OCI-LY1 (cell line): ENCODE measurements at regions not wholly inside any gene's neighbourhood (a gene's known extent, or its start where the extent isn't known, plus 50 kb on each side); places are given as distances from the start of the nearest gene placed in this dataset.

Experiments
- H2AFZ ChIP-seq: fragments of 200-600 bp; sonication (generic), shearing (Covaris generic); 2 replicates; pipeline ENCODE4 v1.6.0; 2014; ENCODE audit warnings: antibody characterized with exemption, mild to moderate bottlenecking, low read length
- H3F3A ChIP-seq: fragments of 200-600 bp; sonication (generic), shearing (Covaris generic); 2 replicates; pipeline ENCODE4 v1.6.0; 2014; ENCODE audit warnings: mild to moderate bottlenecking, antibody characterized with exemption, low read length, moderate library complexity; ENCODE audit not compliant: insufficient read depth
- H3K27ac ChIP-seq: fragments of 200-600 bp; sonication (generic); 2 replicates; pipeline ENCODE4 v1.5.1; 2014; ENCODE audit warnings: low read length, mixed run types, mild to moderate bottlenecking, low read depth; ENCODE audit not compliant: poor library complexity, severe bottlenecking
- H3K27me3 ChIP-seq: fragments of 200-600 bp; sonication (generic); 2 replicates; pipeline ENCODE4 v1.6.0; 2014; ENCODE audit warnings: antibody characterized with exemption, mild to moderate bottlenecking, low read length, moderate library complexity; ENCODE audit not compliant: insufficient read depth
- H3K36me3 ChIP-seq: fragments of 200-600 bp; sonication (generic); 2 replicates; pipeline ENCODE4 v1.6.1; 2014; ENCODE audit warnings: mild to moderate bottlenecking, antibody characterized with exemption, low read length, moderate library complexity, mixed read lengths; ENCODE audit not compliant: insufficient read depth
- H3K4me1 ChIP-seq: fragments of 200-600 bp; sonication (generic); 2 replicates; pipeline ENCODE4 v1.5.1; 2014; ENCODE audit warnings: mild to moderate bottlenecking, low read length, moderate library complexity; ENCODE audit not compliant: insufficient read depth, severe bottlenecking
- H3K4me2 ChIP-seq: fragments of 200-600 bp; sonication (generic), shearing (Covaris generic); 2 replicates; pipeline ENCODE4 v1.6.1; 2014; ENCODE audit warnings: low read length
- H3K4me3 ChIP-seq: fragments of 200-600 bp; sonication (generic); 2 replicates; pipeline ENCODE4 v1.5.1; 2014; ENCODE audit warnings: low read length, low read depth, mild to moderate bottlenecking, mixed read lengths; ENCODE audit not compliant: poor library complexity, severe bottlenecking
- H3K79me2 ChIP-seq: fragments of 200-600 bp; shearing (Covaris generic); 2 replicates; pipeline ENCODE4 v1.6.1; 2016; ENCODE audit warnings: mixed run types, low read length, mixed read lengths; ENCODE audit not compliant: insufficient read depth
- H3K9ac ChIP-seq: fragments of 200-600 bp; sonication (generic), shearing (Covaris generic); 2 replicates; pipeline ENCODE4 v1.6.1; 2014; ENCODE audit warnings: mild to moderate bottlenecking, low read length, mixed read lengths
- H3K9me2 ChIP-seq: fragments of 200-600 bp; sonication (generic), shearing (Covaris generic); 2 replicates; pipeline ENCODE4 v1.6.1; 2014; ENCODE audit warnings: low read depth, mild to moderate bottlenecking, low read length, mixed read lengths
- H3K9me3 ChIP-seq: fragments of 200-600 bp; shearing (Covaris generic); 2 replicates; pipeline ENCODE4 v1.6.1; 2014; ENCODE audit warnings: low read length, mixed read lengths
- H4K20me1 ChIP-seq: fragments of 200-600 bp; sonication (generic), shearing (Covaris generic); 2 replicates; pipeline ENCODE4 v1.6.0; 2016; ENCODE audit warnings: mild to moderate bottlenecking, low read length; ENCODE audit not compliant: insufficient read depth
- CTCF ChIP-seq: fragments of 200-600 bp; sonication (generic), shearing (Covaris generic); IDR thresholded peaks from 2 replicates; pipeline ENCODE4 v1.5.1; 2017; ENCODE audit warnings: mild to moderate bottlenecking, antibody characterized with exemption, low read length, moderate library complexity, mixed read lengths
- EZH2 ChIP-seq: fragments of 200-600 bp; sonication (generic), shearing (Covaris generic); IDR thresholded peaks from 2 replicates; pipeline ENCODE4 v1.8.0; 2017; ENCODE audit warnings: borderline replicate concordance, mixed run types, mild to moderate bottlenecking, antibody characterized with exemption, low read length, moderate library complexity, mixed read lengths

GRCh38 chr1:229817936-229818335 lies 191.9 kb downstream of the URB2 start:
- H3K9me2 ChIP-seq: no peaks in the 10 kb centered on the region
- H3K27me3 ChIP-seq: no peaks in the 10 kb centered on the region
- no peaks in the 10 kb centered on the region for H3F3A ChIP-seq
- H3K4me3 ChIP-seq: no peak overlapping the region
- no peaks in the 10 kb centered on the region for H3K9me3 ChIP-seq
- no peak overlapping the region for H3K4me2 ChIP-seq
- H3K79me2 ChIP-seq: no peaks in the 10 kb centered on the region
- no peak overlapping the region for H3K9ac ChIP-seq
- TF ChIP-seq CTCF: no peak
- TF ChIP-seq EZH2: no peak
- H2AFZ ChIP-seq: no peak overlapping the region
- H4K20me1 ChIP-seq: no peaks in the 10 kb centered on the region
- H3K36me3 ChIP-seq: no peaks in the 10 kb centered on the region
- no peaks in the 10 kb centered on the region for H3K4me1 ChIP-seq
- H3K27ac ChIP-seq: no peak overlapping the region

- H3K9me2 ChIP-seq: no peaks in the 10 kb centered on the region
- H3K9ac ChIP-seq: no peak overlapping the region
- no peaks in the 10 kb centered on the region for H4K20me1 ChIP-seq
- H3K9me3 ChIP-seq: no peaks in the 10 kb centered on the region
- no peak overlapping the region for H3K4me2 ChIP-seq
- H3K36me3 ChIP-seq: no peaks in the 10 kb centered on the region
- H3F3A ChIP-seq: no peaks in the 10 kb centered on the region
- TF ChIP-seq EZH2 (no peak), CTCF (no peak)
- H3K27ac ChIP-seq: no peak overlapping the region
- H3K79me2 ChIP-seq: no peaks in the 10 kb centered on the region
- no peaks in the 10 kb centered on the region for H3K4me1 ChIP-seq
- H2AFZ ChIP-seq: no peak overlapping the region
- no peaks in the 10 kb centered on the region for H3K27me3 ChIP-seq
- H3K4me3 ChIP-seq: no peak overlapping the region
Measured at GRCh38 chr1:229819091-229819490, 193.0 kb downstream of the URB2 start.

GRCh38 chr1:229822026-229822425 lies 196.0 kb downstream of the URB2 start:
- TF ChIP-seq CTCF (no peak), EZH2 (no peak)
- Histone ChIP-seq H4K20me1 (no peaks in the 10 kb centered on the region), H3K9ac (no peak overlapping the region), H3F3A (no peaks in the 10 kb centered on the region), H3K36me3 (no peaks in the 10 kb centered on the region; the same call in 1 of the 2 replicates), H3K9me2 (no peaks in the 10 kb centered on the region), H2AFZ (no peak overlapping the region), H3K4me1 (no peaks in the 10 kb centered on the region), H3K4me3 (no peak overlapping the region), H3K27ac (no peak overlapping the region), H3K9me3 (peaks cover 3% of the 10 kb centered on the region; the same call in 1 of the 2 replicates), H3K4me2 (no peak overlapping the region), H3K79me2 (no peaks in the 10 kb centered on the region), H3K27me3 (no peaks in the 10 kb centered on the region)
